ENCODE measurements at regions not wholly inside any gene's neighbourhood (a gene's known extent, or its start where the extent isn't known, plus 50 kb on each side); places are given as distances from the start of the nearest gene placed in this dataset.
"Not testable (repeated sequence)": the region's sequence is repeated elsewhere in the genome, so short reads cannot be mapped to it uniquely, and the experiment has no call there.

GRCh38 chr6:139990026-139990686, 615.7 kb upstream of the CITED2 start:
- no peak for DNase-seq

GRCh38 chr6:139988685-139989084, 614.2 kb upstream of the CITED2 start:
- DNase-seq = no peak

- no peak for DNase-seq
Observed at GRCh38 chr6:139987091-139987490, 612.6 kb upstream of the CITED2 start.

- DNase-seq = no peak
Observed at GRCh38 chr6:139985236-139985815, 610.9 kb upstream of the CITED2 start.

GRCh38 chr6:139984317-139984716, 609.9 kb upstream of the CITED2 start:
- no peak for DNase-seq

- no peak for DNase-seq
Observed at GRCh38 chr6:139983555-139984276, 609.3 kb upstream of the CITED2 start.

GRCh38 chr6:139982652-139983295, 608.3 kb upstream of the CITED2 start:
- DNase-seq = no peak

GRCh38 chr6:139982195-139982594, 607.7 kb upstream of the CITED2 start:
- DNase-seq = no peak

GRCh38 chr6:139981768-139982181, 607.3 kb upstream of the CITED2 start:
- DNase-seq = peak; percentile 24

GRCh38 chr6:139981066-139981624, 606.7 kb upstream of the CITED2 start:
- no peak for DNase-seq

- DNase-seq = not testable (repeated sequence)
Observed at GRCh38 chr6:139980631-139981030, 606.2 kb upstream of the CITED2 start.

GRCh38 chr6:139979021-139979725, 604.7 kb upstream of the CITED2 start:
- no peak for DNase-seq

- DNase-seq = no peak
Observed at GRCh38 chr6:139977887-139978332, 603.5 kb upstream of the CITED2 start.

- no peak for DNase-seq
Observed at GRCh38 chr6:139973669-139974344, 599.4 kb upstream of the CITED2 start.

- DNase-seq = no peak
Observed at GRCh38 chr6:139972116-139972515, 597.7 kb upstream of the CITED2 start.

GRCh38 chr6:139970591-139970991, 596.1 kb upstream of the CITED2 start:
- no peak for DNase-seq

- no peak for DNase-seq
Observed at GRCh38 chr6:139967497-139967896, 593.0 kb upstream of the CITED2 start.

- peak; percentile 22 for DNase-seq
Observed at GRCh38 chr6:139965393-139965792, 590.9 kb upstream of the CITED2 start.

- DNase-seq = no peak
Observed at GRCh38 chr6:139964737-139965136, 590.3 kb upstream of the CITED2 start.

- DNase-seq = no peak
Observed at GRCh38 chr6:139962654-139963347, 588.4 kb upstream of the CITED2 start.

- no peak for DNase-seq
Observed at GRCh38 chr6:139961190-139961589, 586.7 kb upstream of the CITED2 start.

Measured in NCI-H345 (cell line).